A549 (cell line): ENCODE measurements at regions not wholly inside any gene's neighbourhood (a gene's known extent, or its start where the extent isn't known, plus 50 kb on each side); places are given as distances from the start of the nearest gene placed in this dataset.

ENCODE experiments used
- ATAC-seq, 2 experiments: fragments of 200-7000 bp in 1 of 2; fragments of >200 bp in 1 of 2; cut with Nextera tagmentation in 1 of 2; cut with Tn5 transposase in 1 of 2; 3 replicates each; pipeline versions ENCODE4 v1.8.0 to v1.9.1; 2018 to 2020; ENCODE audit warnings: mild to moderate bottlenecking in 1 of 2, moderate library complexity in 1 of 2
- CTCF ChIA-PET: fragments of 300-600 bp; sonication (Branson Sonifier 250); formaldehyde crosslinking; extraction: SDS; loops from one replicate; lab custom pipeline; 2021; ENCODE audit warnings: antibody characterized with exemption, inconsistent platforms; lab: Yijun Ruan, JAX
- POLR2A ChIA-PET: fragments of 350-600 bp; formaldehyde crosslinking; extraction: SDS; loops from one replicate; lab custom pipeline; 2021; ENCODE audit warnings: antibody characterized with exemption, inconsistent platforms; lab: Yijun Ruan, JAX
- DNase-seq, 2 experiments: peaks; one replicate each; pipeline versions ENCODE4 v3.0.0 to v3.0.0-alpha.2; 2011 to 2016; ENCODE audit warnings: low read depth in 1 of 2, low spot score in 1 of 2
- FAIRE-seq: peaks from 2 replicates; lab custom pipeline; 2011; peaks lifted over from hg19 to GRCh38; lab: Jason Lieb, UNC
- H3K27ac ChIP-seq, 2 experiments: fragments of >200 bp; sonication (Bioruptor Twin); formaldehyde crosslinking; 3 replicates each; pipeline ENCODE4 v1.5.1; 2016 to 2017
- H3K4me1 ChIP-seq: fragments of >200 bp; sonication (Bioruptor Twin); formaldehyde crosslinking; 3 replicates; pipeline ENCODE4 v1.6.1; 2016
- H3K4me2 ChIP-seq: fragments of >200 bp; sonication (Bioruptor Twin); formaldehyde crosslinking; 3 replicates; pipeline ENCODE4 v1.6.1; 2016
- H3K4me3 ChIP-seq: fragments of >200 bp; sonication (Bioruptor Twin); formaldehyde crosslinking; 3 replicates; pipeline ENCODE4 v1.5.1; 2016
- H3K9me3 ChIP-seq: fragments of >200 bp; sonication (Bioruptor Twin); formaldehyde crosslinking; 3 replicates; pipeline ENCODE4 v1.6.1; 2016
- ATOH8 ChIP-seq: fragments of 250-450 bp; sonication (Bioruptor Pico); IDR thresholded peaks from 2 replicates; pipeline ENCODE4 v1.5.0; 2020; ENCODE audit warnings: low read depth, mild to moderate bottlenecking, moderate library complexity
- CBX2 ChIP-seq: fragments of 200-600 bp; sonication (generic); IDR thresholded peaks from 2 replicates; pipeline ENCODE4 v1.6.1; 2016; ENCODE audit warnings: low read depth, mild to moderate bottlenecking, borderline replicate concordance
- CHD2 ChIP-seq: fragments of 150-350 bp; IDR thresholded peaks from 2 replicates; pipeline ENCODE4 v1.6.1; 2014; ENCODE audit warnings: low read length; ENCODE audit not compliant: partially characterized antibody
- CHD4 ChIP-seq: fragments of 200-600 bp; sonication (generic); IDR thresholded peaks from 2 replicates; pipeline ENCODE4 v1.6.1; 2016; ENCODE audit warnings: antibody characterized with exemption, mild to moderate bottlenecking, borderline replicate concordance
- ESRRA ChIP-seq: fragments of 150-350 bp; IDR thresholded peaks from 2 replicates; pipeline ENCODE4 v1.6.1; 2014; ENCODE audit warnings: mild to moderate bottlenecking, low read length, borderline replicate concordance
- FOSB ChIP-seq: fragments of 250-450 bp; sonication (Bioruptor Pico); IDR thresholded peaks from 2 replicates; pipeline ENCODE4 v1.5.0; 2020; ENCODE audit warnings: mild to moderate bottlenecking, moderate library complexity
- GATA3 ChIP-seq: IDR thresholded peaks from 2 replicates; pipeline ENCODE4 v1.6.1; 2012; ENCODE audit warnings: borderline replicate concordance
- HDAC2 ChIP-seq: fragments of 200-600 bp; sonication (generic); IDR thresholded peaks from 2 replicates; pipeline ENCODE4 v1.6.1; 2016
- HOXA7 ChIP-seq: fragments of 250-450 bp; sonication (Bioruptor Pico); IDR thresholded peaks from 2 replicates; pipeline ENCODE4 v1.5.0; 2020; ENCODE audit warnings: mild to moderate bottlenecking, moderate library complexity
- JUNB ChIP-seq: fragments of >200 bp; sonication (Bioruptor Twin); formaldehyde crosslinking; IDR thresholded peaks from 2 replicates; pipeline ENCODE4 v1.6.1; 2016
- MAFK ChIP-seq: fragments of 450-650 bp; IDR thresholded peaks from 2 replicates; pipeline ENCODE4 v1.6.1; 2014; ENCODE audit not compliant: partially characterized antibody
- NR3C1 ChIP-seq: fragments of >200 bp; sonication (Bioruptor Twin); formaldehyde crosslinking; IDR thresholded peaks from 3 replicates; pipeline ENCODE4 v1.6.1; 2017
- PBX3 ChIP-seq: IDR thresholded peaks from 2 replicates; pipeline ENCODE4 v1.6.1; 2012
- POLR2A ChIP-seq: IDR thresholded peaks from 2 replicates; pipeline ENCODE4 v1.6.1; 2012; ENCODE audit warnings: mild to moderate bottlenecking, low read length
- RAD21 ChIP-seq, 2 experiments: fragments of >200 bp in 1 of 2; sonication (Bioruptor Twin) in 1 of 2; formaldehyde crosslinking in 1 of 2; IDR thresholded peaks in 1 of 2; conservative IDR thresholded peaks in 1 of 2; 2 replicates in 1 of 2; 3 replicates in 1 of 2; pipeline ENCODE4 v1.6.1; 2012 to 2018; ENCODE audit warnings: inconsistent platforms in 1 of 2
- RARB ChIP-seq: fragments of 250-450 bp; sonication (Bioruptor Pico); IDR thresholded peaks from 2 replicates; pipeline ENCODE4 v1.8.0; 2021; ENCODE audit warnings: mild to moderate bottlenecking, moderate library complexity
- RCOR1 ChIP-seq: fragments of 150-350 bp; IDR thresholded peaks from 2 replicates; pipeline ENCODE4 v1.6.1; 2014; ENCODE audit warnings: antibody characterized with exemption, low read length, low read depth
- RNF2 ChIP-seq: fragments of 200-600 bp; sonication (generic); IDR thresholded peaks from 2 replicates; pipeline ENCODE4 v1.6.1; 2016; ENCODE audit warnings: low read depth, mild to moderate bottlenecking, antibody characterized with exemption, moderate library complexity, borderline replicate concordance
- SREBF2 ChIP-seq: fragments of 450-650 bp; IDR thresholded peaks from 2 replicates; pipeline ENCODE4 v1.6.1; 2014; ENCODE audit warnings: mild to moderate bottlenecking, moderate library complexity
- USF2 ChIP-seq: fragments of 450-650 bp; IDR thresholded peaks from 2 replicates; pipeline ENCODE4 v1.6.1; 2014; ENCODE audit warnings: antibody characterized with exemption
- ZC3H11A ChIP-seq: fragments of 450-650 bp; IDR thresholded peaks from 2 replicates; pipeline ENCODE4 v1.6.1; 2014; ENCODE audit warnings: antibody characterized with exemption, mild to moderate bottlenecking
- ZFP36 ChIP-seq: fragments of 450-650 bp; IDR thresholded peaks from 2 replicates; pipeline ENCODE4 v1.6.1; 2014; ENCODE audit warnings: borderline replicate concordance; ENCODE audit not compliant: partially characterized antibody
- ZNF302 ChIP-seq: fragments of 250-450 bp; sonication (Bioruptor Pico); IDR thresholded peaks from 2 replicates; pipeline ENCODE4 v1.9.0; 2021; ENCODE audit warnings: inconsistent platforms, mild to moderate bottlenecking, moderate library complexity
- ZSCAN20 ChIP-seq: fragments of 250-450 bp; sonication (Bioruptor Pico); IDR thresholded peaks from 2 replicates; pipeline ENCODE4 v1.8.0; 2022; ENCODE audit warnings: mild to moderate bottlenecking, moderate library complexity
- WGBS: methylation state at CpG from one replicate; pipeline ENCODE4 v1.1.6; 2017; ENCODE audit errors: missing lambda C conversion rate; 5-methylcytosine and 5-hydroxymethylcytosine counted together
- TF ChIP-seq, protein P1 (sequence below): fragments of 150-350 bp; IDR thresholded peaks from 2 replicates; pipeline ENCODE4 v1.6.1; 2014; ENCODE audit warnings: low read depth, mild to moderate bottlenecking, low read length
- TF ChIP-seq, protein P2 (sequence below): IDR thresholded peaks from 2 replicates; pipeline ENCODE4 v1.6.1; 2012; ENCODE audit warnings: low read depth, borderline replicate concordance
- TF ChIP-seq, protein P3 (sequence below): fragments of 250-450 bp; sonication (Bioruptor Pico); IDR thresholded peaks from 2 replicates; pipeline ENCODE4 v1.5.0; 2021; ENCODE audit warnings: mild to moderate bottlenecking, moderate library complexity, borderline replicate concordance
- TF ChIP-seq, protein P4 (sequence below): IDR thresholded peaks from 2 replicates; pipeline ENCODE4 v1.6.1; 2012

DNA sequence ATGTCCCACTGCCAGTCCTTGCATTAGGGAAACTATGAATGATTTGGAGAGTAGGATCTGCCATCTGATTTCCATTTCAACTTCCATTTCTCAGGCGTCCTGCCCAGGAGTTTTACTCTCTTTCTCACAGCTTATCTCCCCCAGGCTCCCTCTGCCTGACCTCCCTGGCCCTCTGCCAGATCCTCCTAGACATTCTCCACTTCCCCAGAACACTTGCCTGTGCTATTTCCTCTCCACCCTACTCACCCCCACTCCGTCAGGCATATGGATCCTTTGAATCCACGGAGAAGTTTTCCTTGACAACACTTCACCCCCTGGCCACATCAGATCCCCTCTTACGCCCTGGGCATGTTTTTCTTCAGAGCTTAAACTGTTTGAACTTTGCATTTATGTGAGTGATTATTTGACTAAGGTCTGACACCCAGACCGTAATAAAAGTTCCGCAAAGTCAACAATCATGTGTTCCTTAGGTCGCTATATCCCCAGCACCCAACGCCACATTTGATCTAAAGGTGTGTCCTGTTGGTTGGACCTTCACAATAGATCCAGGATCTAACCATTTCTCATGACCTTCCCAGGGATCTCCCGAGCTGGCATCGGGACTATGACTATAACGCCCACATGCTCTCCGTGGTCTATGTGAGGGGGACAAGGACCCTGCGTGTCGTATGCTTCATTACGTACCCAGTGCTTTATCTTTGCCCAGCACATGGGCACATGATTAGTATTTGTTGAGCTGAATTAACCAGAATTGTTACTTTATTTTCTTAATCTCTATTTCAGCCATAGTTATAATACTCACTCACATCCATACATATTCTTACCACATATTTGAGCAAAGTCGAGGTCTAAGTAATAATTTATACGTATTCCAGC, 255.8 kb upstream of the FOXN3 start:
- H3K4me1 ChIP-seq = no peaks in the 10 kb centered on the region
- no peak overlapping the region for H3K4me3 ChIP-seq
- DNase-seq (no peak), FAIRE-seq (no peak), ATAC-seq (no peak; a peak in 1 of 6 replicates)
- no peak for TF ChIP-seq GATA3
- no peak for TF ChIP-seq FOSB (CRISPR knock-in tag)
- TF ChIP-seq HOXA7 (CRISPR knock-in tag) = no peak
- TF ChIP-seq, protein P1, sequence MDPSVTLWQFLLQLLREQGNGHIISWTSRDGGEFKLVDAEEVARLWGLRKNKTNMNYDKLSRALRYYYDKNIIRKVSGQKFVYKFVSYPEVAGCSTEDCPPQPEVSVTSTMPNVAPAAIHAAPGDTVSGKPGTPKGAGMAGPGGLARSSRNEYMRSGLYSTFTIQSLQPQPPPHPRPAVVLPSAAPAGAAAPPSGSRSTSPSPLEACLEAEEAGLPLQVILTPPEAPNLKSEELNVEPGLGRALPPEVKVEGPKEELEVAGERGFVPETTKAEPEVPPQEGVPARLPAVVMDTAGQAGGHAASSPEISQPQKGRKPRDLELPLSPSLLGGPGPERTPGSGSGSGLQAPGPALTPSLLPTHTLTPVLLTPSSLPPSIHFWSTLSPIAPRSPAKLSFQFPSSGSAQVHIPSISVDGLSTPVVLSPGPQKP = no peak
- no peak for TF ChIP-seq ESRRA
- TF ChIP-seq PBX3 = no peak
- no peak for TF ChIP-seq RAD21 (conservative IDR thresholded peaks at IDR 0.05 in 1 of 2, IDR thresholded peaks at IDR 0.05 in 1 of 2)
- no peak for TF ChIP-seq JUNB
- TF ChIP-seq, protein P2, sequence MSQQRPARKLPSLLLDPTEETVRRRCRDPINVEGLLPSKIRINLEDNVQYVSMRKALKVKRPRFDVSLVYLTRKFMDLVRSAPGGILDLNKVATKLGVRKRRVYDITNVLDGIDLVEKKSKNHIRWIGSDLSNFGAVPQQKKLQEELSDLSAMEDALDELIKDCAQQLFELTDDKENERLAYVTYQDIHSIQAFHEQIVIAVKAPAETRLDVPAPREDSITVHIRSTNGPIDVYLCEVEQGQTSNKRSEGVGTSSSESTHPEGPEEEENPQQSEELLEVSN = no peak
- TF ChIP-seq HDAC2 = no peak
- no peak for TF ChIP-seq RARB (CRISPR knock-in tag)
- TF ChIP-seq, protein P3, sequence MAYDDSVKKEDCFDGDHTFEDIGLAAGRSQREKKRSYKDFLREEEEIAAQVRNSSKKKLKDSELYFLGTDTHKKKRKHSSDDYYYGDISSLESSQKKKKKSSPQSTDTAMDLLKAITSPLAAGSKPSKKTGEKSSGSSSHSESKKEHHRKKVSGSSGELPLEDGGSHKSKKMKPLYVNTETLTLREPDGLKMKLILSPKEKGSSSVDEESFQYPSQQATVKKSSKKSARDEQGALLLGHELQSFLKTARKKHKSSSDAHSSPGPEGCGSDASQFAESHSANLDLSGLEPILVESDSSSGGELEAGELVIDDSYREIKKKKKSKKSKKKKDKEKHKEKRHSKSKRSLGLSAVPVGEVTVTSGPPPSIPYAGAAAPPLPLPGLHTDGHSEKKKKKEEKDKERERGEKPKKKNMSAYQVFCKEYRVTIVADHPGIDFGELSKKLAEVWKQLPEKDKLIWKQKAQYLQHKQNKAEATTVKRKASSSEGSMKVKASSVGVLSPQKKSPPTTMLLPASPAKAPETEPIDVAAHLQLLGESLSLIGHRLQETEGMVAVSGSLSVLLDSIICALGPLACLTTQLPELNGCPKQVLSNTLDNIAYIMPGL (CRISPR knock-in tag) = no peak
- no peak for TF ChIP-seq ATOH8
- CTCF ChIA-PET = interaction anchor here (0.9 kb wide), 1 partner anchor 32 kb away, joined by 3 read pairs; no protein-coding TSS in a partner anchor
- H3K4me2 ChIP-seq = no peak overlapping the region
- H3K9me3 ChIP-seq = no peaks in the 10 kb centered on the region
- WGBS = 44% methylated on average over 17 of the region's 17 CpGs
- POLR2A ChIA-PET = no interaction called here
- no peak overlapping the region for H3K27ac ChIP-seq

- POLR2A ChIA-PET = no interaction called here
Measured at GRCh38 chr14:89669193-89669592, 252.2 kb upstream of the FOXN3 start.

More at GRCh38 chr14:89669193-89669592, 252.2 kb upstream of the FOXN3 start:
- DNase-seq (no peak), ATAC-seq (no peak), FAIRE-seq (no peak)
- TF ChIP-seq NR3C1 (no peak), RCOR1 (no peak), HDAC2 (no peak), SREBF2 (no peak), RARB (CRISPR knock-in tag) (no peak), MAFK (no peak), ZSCAN20 (CRISPR knock-in tag) (no peak), POLR2A (no peak), ESRRA (no peak), CBX2 (no peak), CHD4 (no peak), ATOH8 (no peak), ZC3H11A (no peak), CHD2 (no peak), ZNF302 (CRISPR knock-in tag) (no peak), ZFP36 (no peak), RNF2 (no peak), USF2 (no peak)
- TF ChIP-seq, protein P1 = no peak
- TF ChIP-seq, protein P4, sequence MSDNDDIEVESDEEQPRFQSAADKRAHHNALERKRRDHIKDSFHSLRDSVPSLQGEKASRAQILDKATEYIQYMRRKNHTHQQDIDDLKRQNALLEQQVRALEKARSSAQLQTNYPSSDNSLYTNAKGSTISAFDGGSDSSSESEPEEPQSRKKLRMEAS = no peak
- Histone ChIP-seq H3K4me1 (no peaks in the 10 kb centered on the region), H3K4me3 (no peak overlapping the region), H3K9me3 (0 out of 3 replicates have a peak, but pooled peaks cover 3% of the 10 kb centered on the region), H3K4me2 (no peak overlapping the region), H3K27ac (no peak overlapping the region)
- CTCF ChIA-PET = interaction anchor here (0.5 kb wide), 1 partner anchor 470 kb away, joined by 3 read pairs; no protein-coding TSS in a partner anchor
- WGBS = 66% methylated on average over 11 of the region's 11 CpGs
